RPMI8226 (cell line): ENCODE measurements at regions not wholly inside any gene's neighbourhood (a gene's known extent, or its start where the extent isn't known, plus 50 kb on each side); places are given as distances from the start of the nearest gene placed in this dataset.

Source experiments
- DNase-seq: peaks from one replicate; pipeline ENCODE4 v3.0.0-alpha.2; 2015

DNA sequence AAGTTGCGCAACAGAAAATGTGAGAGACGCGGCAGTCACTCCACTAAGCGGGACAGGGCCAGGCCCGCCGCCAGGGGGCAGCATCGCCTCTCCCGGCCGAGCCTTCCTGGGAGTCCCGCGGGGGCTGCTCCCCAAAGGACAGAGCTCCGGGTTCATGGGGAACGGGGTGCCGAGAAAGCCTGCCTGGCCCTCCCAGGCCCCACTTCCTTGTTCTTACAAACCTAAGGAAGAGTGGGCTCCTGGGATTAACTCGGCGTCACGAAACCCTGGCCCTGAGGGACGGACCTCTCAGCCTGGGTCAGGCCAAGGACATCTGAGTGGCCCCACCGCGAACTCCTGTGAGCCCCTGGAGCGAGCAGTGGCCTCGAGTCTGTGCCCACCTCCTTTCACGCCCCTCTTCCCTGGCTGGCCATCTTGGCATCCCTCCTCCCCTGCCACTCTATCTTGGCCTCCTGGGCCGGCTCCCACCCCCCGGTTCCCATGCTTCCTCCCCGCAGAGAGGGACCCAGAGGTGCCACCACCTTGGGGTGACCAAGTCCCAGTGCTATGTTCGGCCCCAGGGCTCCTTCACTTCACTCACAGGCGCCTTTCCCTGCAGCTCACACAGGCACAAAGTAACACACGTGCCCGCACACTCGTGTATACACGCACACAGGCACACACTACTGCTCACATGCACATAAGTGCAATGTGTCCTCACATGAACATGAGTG, 99.9 kb upstream of the FGF3 start:
- peak; percentile 78 for DNase-seq

DNA sequence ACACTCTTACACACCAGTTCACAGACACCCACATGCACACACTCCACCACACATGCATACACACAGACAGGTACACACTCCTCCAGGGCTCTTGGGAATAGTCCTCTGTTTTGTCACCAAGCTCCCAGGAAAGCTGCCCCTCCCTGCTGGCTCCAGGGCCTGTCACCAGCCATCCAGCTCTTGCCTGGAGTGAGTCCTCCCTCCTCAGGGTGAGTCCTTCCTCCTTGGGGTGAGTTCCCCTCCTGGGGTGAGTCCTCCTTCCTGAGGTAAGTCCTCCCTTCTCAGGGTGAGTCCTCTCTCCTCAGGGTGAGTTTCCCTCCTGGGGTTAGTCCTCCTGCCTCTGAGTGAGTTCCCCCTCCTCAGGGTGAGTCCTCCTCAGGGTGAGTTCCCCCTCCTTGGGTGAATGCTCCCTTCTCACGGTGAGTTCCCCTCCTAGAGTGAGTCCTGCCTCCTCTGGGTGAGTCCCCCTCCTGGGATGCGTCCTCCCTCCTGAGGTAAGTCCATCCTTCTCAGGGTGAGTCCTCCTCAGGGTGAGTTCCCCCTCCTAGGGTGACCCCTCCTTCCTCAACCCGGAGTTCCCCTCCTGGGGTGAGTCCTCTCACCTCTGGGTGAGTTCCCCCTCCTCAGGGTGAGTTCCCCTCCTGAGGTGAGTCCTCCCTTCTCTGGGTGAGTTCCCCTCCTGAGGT, 100.6 kb upstream of the FGF3 start:
- no peak for DNase-seq

DNA sequence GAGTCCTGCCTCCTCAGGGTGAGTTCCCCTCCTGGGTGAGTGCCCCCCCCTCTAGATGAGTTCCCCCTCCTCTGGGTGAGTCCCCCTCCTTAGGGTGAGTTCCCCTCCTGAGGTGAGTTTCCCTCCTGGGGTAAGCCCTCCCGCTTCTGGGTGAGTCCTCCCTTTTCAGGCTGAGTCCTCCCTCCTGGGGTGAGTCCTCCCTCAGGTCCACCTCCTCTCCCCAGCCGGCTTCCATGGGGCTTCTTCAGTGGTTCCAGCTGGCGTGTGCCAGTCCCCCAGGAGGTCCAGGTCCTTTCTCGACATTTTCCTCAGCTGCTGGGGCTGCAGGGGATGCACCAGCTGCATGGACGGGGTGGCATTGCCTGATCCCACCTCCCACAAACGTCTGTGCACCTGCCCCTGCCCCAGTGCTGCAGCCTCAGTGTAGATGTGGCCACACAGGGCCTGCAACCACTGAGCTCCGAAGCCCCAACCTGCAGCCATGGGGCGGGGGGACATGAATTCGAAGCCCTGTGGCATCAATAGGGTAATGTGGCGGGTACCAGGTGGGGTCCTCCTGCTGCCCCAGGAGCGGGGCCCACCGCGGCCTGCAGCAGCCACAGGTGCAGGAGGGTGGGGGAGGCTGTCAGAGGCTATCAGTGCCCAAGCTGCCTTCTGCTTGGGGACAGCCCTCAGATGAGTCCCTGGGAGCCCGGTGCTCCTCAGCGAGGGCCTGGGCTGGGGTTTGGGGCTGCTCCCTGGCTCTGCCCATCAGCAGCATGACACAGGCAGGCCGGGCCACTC, 101.3 kb upstream of the FGF3 start:
- DNase-seq = no peak

DNA sequence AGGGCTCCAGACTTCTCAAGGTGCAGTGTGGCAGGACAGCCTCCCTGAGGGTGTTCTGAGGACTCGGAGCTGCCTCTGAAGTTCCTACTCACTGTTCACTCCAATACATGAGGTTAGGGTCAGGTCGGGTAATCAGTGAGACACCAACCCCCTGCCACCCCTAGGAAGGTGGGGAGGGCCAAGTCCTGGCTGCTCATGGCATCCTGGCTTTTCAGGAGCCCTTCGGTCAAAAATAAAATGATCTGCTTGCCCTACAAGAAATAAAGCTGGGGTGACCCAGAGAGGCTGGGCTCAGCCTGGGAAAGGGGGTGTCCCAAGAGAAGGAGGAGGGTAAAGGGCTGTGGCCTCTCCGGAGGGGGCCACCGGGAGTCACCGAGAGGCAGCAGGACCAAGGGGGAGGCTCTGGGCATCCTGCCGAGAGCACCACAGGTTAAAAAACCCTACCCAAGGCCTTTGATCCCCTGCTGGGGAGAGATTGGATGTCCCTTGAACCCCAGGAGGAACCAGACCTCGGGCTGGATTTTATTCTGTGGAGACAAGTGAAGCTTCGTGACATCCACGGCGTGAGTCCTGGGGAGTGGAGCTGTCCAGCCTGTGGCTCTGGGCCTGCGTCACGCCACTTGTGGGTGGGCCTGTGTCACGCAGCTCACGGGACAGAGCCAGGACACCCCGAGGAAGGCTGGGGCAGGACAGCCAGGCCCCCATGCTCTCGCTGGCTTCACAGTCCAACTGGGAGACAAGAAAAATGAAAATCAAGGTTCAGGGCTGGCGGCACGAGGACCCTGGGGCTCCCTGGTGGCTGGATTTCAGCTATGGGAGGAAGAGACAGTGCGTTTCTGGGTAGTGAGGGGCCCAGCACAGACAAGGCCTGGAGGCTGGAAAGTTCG, 102.2 kb upstream of the FGF3 start:
- no peak for DNase-seq

DNA sequence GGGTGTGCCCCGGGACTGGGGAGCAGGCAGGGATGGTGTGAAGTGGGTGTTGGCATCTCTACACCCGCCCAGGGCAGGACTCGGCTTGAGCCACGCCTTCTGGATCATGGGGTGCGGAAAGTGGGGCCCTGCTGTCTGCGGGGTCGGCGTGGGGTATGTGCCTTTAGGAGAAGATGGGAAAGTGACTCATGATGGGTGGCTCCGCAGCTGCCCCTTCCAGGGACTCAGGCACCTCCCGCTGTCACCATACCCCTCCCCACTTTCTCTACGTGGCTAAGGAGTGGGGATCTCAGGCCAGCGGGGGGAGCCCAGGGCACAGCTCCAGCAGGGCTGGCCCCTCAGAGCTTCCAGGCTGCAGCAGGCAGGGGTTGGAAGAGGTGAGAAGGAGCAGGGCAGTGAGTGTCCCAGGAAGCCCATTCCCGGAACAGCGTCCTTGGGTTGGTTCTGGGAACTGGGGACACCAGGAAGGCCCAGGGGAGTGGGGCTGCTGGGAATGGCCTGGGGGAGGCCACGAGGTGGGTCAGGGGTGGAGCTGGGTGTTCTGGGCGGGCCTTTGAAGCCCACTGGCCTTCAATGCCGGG, 102.9 kb upstream of the FGF3 start:
- DNase-seq = no peak

DNA sequence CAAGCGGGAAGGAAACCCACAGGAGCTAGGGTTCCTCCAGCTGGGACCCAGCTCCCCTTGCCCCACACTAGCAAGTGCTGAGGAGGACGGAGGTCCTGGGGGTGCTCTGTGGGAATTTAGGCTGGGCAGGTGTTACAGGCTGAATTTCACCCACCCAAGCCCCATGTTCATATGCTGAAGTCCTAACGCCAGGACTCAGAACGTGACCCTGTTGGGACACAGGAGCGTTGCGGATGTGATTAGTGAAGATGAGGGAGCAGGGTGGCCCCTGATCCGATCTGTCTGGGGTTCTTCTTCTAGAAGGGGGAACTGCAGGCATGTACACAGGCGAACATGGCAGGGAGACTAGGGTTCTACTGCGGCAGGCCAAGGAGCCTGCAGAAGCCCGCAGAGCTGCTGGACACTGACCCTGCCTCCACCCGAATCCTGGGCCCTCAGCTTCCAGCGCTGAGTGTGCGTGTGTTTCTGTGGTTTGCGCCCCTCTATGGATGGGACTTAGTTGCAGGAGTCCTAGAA, 103.4 kb upstream of the FGF3 start:
- DNase-seq = no peak

DNA sequence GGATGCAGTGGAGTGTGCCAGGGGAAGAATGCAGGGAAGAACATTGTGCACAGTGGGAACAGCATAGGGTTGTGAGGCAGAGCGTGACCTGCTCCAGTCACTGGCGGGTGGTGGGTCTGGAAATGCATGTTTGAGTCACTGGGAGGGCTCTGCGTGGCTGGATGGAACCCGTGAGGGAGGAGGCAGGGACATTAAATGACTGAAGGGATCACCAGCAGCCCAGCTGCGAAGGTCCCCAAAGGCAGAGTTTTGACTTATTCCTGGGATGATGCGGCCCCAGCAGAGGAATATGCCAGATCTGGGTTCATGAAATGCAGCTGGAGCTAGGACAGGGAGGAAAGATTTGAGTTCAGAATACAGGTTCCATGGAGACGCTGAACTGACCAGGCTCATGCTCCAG, 104.0 kb upstream of the FGF3 start:
- no peak for DNase-seq

DNA sequence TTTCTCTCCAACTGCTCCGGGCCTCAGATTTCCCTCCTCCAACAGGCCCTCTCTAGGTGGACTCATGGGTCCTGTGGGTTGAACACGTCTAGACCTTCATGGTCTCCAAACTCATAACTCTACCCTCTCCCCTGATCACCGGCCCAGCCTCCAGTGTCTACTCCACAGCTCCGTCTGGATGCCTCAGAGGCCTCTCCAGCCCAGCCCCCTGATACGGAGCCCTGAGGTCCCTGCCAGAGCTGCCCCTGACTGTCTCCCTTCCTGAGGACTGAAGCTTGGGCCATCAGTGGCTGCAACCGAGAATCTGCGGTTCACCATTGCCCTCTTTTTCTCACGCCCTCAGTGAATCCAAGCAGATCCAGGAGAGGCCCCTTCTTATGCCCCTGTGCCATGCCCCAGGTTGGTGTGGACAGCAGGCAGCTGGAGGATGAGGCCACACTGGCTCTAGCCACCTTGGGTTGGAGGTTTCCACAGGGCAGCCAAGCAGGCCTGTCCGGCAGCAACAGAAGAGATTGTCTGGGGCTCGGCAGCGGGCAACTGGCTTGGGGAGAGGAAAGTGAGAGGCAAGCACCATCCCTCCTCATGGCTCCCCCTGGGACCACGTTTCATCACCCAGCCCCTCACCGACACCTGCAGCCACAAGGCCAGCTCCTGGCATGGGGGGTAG, 104.6 kb upstream of the FGF3 start:
- DNase-seq = no peak

DNA sequence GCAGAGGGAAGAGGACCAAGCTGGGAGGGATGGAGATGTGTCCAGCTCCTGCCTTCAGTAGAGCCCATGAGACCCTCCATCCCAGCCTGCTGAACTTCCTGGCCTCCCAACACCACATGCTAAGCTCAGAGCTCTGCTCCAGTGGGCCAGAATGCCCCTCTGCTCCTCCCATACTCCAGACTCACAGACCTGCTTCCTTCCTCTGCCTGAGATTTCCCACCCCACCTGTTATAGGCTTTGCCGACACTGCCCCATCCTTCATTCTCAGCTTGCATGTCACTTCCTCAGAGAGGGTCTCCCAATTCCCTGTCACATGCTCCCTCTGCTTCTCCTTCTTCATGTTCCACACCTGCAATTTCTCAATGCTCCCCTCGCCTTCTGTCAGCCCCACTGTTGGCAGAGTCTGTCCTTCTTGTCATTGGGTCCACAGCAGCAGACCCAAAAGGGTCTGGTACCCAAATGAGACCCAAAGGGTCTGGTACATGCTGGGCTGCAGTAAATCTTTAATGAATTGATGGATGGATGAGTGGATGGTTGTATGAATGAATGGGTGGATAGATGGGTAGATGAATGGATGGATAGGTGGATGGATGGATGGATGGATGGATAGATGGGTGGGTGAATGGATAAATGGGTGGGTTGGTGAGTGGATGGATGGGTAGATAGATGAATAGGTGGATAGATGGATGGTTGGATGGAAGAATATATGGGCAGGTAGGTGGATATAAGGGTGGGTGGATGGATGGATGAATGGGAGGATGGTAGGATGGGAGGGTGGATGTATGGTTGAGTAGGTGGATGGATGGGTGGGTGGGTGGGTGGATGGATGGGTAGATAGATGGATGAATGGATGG, 105.3 kb upstream of the FGF3 start:
- DNase-seq = no peak

DNA sequence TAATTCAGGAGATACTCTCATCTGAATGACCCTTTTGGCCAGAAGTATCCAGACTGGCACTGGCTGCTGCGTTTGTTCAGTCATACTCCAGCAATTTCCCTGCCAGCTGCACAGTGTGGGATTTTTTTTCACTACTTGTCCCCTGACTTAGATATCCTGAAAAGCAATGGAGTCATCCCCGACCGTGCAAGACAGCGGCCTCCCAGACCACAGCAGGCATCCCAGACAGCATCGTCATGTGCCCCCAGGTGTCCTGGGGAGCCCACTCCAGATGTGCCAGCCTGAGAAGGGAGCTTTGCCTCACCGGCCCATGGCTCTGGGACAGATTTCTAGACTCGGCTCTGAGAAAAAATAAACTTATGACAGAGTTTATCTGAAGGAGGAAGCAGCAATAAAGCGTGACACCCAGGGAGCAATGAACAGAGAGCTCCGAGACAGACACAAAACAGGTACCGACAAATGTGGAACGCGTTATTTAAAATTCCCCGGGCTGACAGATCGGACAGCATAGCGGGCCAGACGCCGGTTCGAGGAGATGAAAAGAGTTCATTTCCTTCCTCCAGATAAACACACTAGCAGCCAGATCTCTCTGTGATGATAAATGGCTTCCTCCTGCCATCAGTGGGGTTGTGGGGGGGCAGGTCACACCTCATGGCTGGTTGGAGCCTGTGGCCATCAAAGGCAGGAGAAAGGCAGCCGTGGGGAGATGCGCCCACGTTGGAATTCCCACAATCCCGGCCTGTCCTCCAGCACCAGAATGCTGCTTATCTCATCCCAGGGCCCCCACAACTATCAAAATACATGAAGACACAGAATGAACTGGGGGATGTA, 106.4 kb upstream of the FGF3 start:
- no peak for DNase-seq

DNA sequence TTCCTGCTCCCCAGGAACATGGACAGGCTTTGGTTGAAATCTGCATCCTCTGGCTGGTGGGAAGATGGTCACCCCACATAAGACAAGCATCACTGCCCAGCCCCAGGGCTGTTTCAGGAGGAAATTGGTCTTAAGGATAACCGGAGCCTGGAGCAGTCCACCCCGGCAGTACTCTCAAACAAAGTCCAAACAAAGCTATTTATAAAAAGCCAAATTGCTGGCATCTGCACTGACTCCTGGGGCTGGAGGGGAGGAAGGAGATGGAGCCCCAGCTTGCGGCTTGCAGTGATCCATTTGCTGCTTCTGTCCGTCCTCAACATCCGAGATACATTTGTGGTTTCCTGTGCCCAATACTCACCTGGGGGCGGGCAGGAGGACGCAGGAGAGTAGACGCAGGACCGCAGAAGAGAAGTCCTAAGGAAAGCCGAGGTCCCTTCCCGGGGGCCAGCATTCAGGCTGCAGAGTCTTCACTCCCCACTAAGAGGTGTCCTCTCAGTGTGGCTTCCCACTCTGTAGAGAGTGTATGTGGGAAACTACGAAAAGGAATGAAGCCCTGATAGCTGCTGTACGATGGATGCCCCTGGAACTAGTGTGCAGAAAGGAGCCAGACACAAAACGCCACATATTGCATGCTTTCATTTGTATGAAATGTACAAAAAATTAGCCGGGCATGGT, 107.3 kb upstream of the FGF3 start:
- DNase-seq = no peak

DNA sequence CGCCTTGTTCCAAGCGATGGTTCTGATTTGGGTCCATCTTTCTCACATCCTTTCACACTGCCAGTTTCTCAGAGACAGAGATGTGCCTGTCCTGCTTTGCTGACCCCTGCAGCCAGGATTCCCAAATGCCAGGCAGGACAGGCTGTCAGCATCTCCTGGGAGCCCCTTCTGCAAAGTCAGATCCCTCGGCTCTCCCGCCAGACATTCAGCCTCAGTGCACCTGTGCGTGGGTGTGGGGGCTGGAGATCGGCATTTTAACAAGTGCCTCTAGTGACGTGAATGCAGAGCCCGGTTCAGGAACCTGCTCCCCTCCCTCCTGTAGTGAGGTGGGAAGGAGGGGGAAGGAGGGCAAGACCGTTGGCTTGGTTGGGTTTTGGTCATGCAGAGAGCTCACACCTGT, 108.9 kb upstream of the FGF3 start:
- DNase-seq = no peak

DNA sequence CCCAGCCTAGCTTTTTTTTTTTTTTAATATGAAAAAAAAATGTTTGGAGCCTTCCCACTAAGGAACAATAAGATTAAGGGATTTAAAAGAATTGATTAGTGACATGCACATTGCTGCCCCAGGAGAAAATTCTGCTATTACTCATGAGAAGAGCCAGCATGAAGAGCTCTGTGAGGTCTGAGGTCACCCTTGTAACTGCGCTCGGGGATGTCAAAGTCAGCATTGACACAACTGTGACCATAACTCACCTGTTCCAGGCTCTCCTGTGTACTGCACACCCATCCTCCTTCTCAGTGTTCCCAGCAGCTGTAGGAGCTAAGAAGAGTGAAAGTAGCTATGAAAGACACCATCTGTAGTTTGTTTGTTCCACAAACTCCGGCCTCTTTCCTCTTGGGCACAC, 109.8 kb upstream of the FGF3 start:
- DNase-seq = peak; percentile 36

DNA sequence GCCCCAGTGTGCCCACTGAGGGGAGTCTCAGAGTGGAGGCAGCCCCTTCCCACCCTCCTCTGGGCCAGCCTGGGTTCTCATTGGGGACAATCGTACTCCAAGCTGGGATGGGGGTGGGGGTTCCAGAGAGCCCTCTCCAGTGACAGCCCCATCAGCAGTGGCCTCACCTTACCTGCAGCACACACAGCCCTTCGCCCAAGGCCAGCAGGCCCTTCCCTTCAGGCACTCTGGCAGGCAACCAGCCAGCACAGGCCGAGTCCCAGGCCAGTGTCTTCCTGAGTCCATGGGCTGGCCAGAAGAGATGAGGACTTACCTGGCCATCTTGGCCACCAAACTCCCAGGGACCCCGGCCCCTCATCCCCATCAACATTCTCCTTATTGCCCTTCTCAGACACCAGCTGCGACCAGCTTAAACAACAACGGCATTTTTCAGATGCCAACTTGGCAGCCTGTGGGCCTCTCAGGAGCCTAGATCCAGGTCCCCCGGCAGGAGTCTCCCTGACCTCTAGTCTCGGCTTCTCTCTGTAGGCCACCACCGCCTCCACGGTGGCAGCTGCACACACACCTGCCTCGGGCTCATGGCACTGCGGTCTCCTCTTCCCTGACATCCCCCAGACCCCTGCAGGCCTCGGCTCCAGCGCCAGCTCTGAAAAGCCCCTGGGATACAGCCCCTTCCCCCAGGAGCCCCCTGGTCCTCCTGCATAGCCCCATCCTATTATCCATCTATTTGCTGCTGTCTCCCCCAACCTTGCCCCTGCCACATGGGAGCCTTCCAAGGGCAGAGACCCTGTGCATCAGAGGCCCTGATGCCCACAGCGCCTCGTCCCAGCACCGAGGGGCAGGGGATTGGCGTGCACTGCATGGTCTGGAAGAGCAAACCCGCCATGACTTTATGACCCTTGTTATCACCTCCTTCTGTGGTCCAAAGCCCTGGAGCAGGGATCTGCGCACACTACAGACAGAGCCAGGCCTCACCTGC, 111.2 kb upstream of the FGF3 start:
- no peak for DNase-seq

DNA sequence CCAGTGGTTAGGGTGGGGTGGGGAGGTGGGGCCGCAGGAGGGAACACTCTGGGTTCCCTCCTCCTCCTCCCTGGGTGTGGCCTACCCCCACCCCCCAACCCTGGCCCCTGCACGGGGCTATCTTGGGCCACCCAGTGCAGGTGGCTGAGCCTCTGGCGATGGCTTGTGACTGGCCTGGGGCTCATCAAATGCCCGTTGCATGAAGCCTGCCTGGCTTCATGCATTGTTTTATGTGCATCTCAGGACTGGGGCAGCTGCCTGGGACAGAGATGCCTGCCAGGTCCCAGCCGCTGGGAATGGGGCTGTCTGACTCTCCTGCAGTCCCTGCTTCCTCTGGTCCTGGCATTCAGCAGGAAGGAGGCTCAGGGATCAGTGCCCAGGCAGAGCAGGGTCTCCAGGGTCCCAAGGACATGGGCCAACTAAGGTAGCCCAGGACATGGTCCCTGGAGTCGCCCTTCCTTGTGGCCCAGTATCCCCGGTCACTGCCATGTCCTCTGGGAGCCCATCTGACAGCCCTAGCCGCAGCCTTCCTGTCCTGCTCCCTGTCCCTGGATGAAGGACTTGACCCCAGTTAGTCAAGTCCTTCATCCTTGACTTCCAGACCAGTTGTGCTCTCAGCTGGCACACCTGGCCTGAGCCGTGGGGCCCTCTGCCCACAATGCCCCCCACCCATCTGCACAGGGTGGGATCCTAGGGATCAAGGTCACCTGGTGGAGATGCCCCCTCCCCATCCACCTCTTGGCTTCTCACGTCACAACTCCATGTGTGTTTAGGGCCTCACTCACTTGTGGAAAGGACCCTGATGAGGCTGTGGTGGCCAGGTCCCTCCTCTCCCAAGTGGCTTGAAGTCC, 112.1 kb upstream of the FGF3 start:
- no peak for DNase-seq

DNA sequence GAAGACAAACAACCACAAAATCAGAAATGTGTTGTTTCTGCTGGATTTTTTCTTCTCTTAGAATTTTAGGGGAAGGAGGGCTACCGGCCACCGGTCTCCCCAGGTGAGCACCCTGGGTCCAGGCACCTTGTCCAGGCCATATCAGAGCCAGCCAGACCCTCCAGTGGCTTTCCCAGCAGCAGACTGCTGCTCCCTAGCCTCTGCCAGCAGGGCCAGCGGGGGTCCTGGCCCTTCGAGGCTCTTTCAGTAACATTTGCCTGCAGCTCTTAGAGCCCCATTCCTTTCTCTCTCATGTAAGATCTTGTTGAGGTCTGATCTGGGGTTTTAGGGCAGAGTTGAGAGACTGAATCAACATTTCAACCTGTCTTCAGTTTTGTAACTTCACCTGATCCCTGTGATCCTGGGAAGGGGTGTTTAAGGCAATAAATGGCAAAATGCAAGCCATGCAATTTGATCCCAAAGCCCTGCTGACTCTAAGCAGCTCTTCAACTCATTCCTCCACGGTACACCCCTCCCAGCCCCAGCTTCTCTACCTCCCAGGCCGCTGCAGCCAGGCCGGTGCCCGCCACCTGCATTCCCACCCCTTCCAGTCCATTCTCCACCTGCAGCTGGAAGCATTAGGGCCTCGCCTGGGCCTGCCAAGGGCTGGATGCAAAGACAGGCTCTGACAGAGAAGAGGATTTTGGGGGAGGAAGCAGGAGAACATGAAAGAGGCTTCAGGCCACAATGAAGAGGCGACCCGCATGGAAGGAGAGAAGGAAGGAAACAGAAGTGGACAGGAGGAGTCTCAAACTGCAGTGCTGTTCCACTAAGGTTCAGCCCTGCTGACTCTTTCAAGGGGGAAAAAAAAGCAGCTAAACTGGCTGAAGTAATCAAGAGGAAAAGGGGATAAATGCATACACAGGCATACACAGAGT, 113.0 kb upstream of the FGF3 start:
- no peak for DNase-seq
